22Rv1 (cell line): ENCODE measurements at regions not wholly inside any gene's neighbourhood (a gene's known extent, or its start where the extent isn't known, plus 50 kb on each side); places are given as distances from the start of the nearest gene placed in this dataset.

Experiments used
- H3K27ac ChIP-seq: fragments of 450-650 bp; 2 replicates; pipeline ENCODE4 v1.5.1; 2017
- CTCF ChIP-seq: fragments of 450-650 bp; IDR thresholded peaks from 2 replicates; pipeline ENCODE4 v1.5.1; 2017; ENCODE audit warnings: mild to moderate bottlenecking
- ZFX ChIP-seq: fragments of 450-650 bp; IDR thresholded peaks from 2 replicates; pipeline ENCODE4 v1.6.1; 2017; ENCODE audit warnings: antibody characterized with exemption, borderline replicate concordance

- peak overlapping the region; percentile 97 for H3K27ac ChIP-seq
- TF ChIP-seq ZFX (no peak), CTCF (no peak)
Observed at GRCh38 chr6:9398767-9399373, 963.5 kb upstream of the SLC35B3 start.

- peak overlapping the region; percentile 97 for H3K27ac ChIP-seq
- no peak for TF ChIP-seq ZFX
- TF ChIP-seq CTCF: no peak
Observed at GRCh38 chr6:9398071-9398766, 962.9 kb upstream of the SLC35B3 start.

- H3K27ac ChIP-seq: no peak overlapping the region
- no peak for TF ChIP-seq CTCF
- no peak for TF ChIP-seq ZFX
Observed at GRCh38 chr6:9388596-9388995, 953.3 kb upstream of the SLC35B3 start.

- no peak overlapping the region for H3K27ac ChIP-seq
- no peak for TF ChIP-seq CTCF
Observed at GRCh38 chr6:9380568-9380967, 945.2 kb upstream of the SLC35B3 start.

- TF ChIP-seq ZFX (no peak), CTCF (no peak)
Observed at GRCh38 chr6:9373308-9373707, 938.0 kb upstream of the SLC35B3 start.

GRCh38 chr6:9370480-9370879, 935.1 kb upstream of the SLC35B3 start:
- H3K27ac ChIP-seq: no peak overlapping the region
- TF ChIP-seq CTCF: no peak
- no peak for TF ChIP-seq ZFX

More at GRCh38 chr6:9373308-9373707, 938.0 kb upstream of the SLC35B3 start:
- H3K27ac ChIP-seq: no peak overlapping the region

- no peak overlapping the region for H3K27ac ChIP-seq
- no peak for TF ChIP-seq CTCF
- no peak for TF ChIP-seq ZFX
Observed at GRCh38 chr6:9365378-9365777, 930.0 kb upstream of the SLC35B3 start.
